GM12892 (cell line): ENCODE measurements at regions not wholly inside any gene's neighbourhood (a gene's known extent, or its start where the extent isn't known, plus 50 kb on each side); places are given as distances from the start of the nearest gene placed in this dataset.

Experiments
- DNase-seq: peaks from one replicate; pipeline ENCODE4 v3.0.0; 2011; ENCODE audit not compliant: insufficient read length
- FAIRE-seq: peaks from 2 replicates; lab custom pipeline; 2011; peaks lifted over from hg19 to GRCh38; lab: Jason Lieb, UNC
- POLR2A ChIP-seq: IDR thresholded peaks from 2 replicates; pipeline ENCODE4 v1.6.1; 2011; ENCODE audit warnings: low read depth, low read length, control low read depth
- POLR2AphosphoS5 ChIP-seq: IDR thresholded peaks from 2 replicates; pipeline ENCODE4 v1.6.1; 2011; ENCODE audit warnings: low read depth, low read length, control low read depth
- TAF1 ChIP-seq: IDR thresholded peaks from 2 replicates; pipeline ENCODE4 v1.6.1; 2011; ENCODE audit warnings: low read depth, mild to moderate bottlenecking, control low read depth, low read length, borderline replicate concordance

DNA sequence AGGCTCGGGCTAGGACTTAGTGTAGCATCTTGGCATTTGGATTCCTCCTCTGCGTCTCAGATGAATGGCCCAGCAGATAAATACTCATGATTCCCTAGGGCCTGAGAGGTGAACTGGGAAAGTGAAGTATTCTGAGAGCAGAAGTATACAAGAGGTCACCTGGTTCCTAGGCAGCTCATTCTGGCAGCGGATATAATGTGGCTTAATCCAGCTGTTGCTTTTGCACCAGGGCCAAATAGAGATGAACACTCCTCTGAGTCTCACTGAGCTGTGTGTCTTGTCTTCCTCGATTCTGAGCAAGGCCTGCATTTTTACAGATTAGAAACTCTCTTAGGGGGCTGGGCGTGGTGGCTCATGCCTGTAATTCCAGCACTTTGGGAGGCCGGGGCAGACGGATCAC lies 196.1 kb downstream of the SLC4A3 start:
- FAIRE-seq (no peak), DNase-seq (no peak)
- TF ChIP-seq POLR2A (no peak), TAF1 (no peak), POLR2AphosphoS5 (no peak)

DNA sequence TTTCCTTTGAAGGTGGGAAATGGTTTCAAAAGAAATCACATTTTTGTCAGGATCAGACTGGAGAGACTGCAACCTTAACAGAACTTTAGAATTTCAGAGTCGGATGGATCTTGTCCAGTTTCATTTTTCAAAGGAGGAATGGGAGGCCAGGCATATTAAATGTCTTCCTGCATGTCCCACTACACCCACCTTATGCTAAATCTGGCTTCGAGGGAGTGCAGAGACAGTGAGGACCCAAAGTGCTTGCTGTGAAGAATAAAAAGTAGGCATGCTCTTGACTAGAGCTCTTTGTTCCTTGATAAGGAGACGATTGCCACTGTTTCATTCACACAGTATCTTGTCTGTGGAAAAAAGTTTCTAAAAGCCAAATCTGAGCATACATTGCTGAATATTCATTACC lies 197.6 kb downstream of the SLC4A3 start:
- DNase-seq: no peak
- TF ChIP-seq POLR2A: no peak
- TF ChIP-seq TAF1: no peak
- no peak for TF ChIP-seq POLR2AphosphoS5
- no peak for FAIRE-seq

DNA sequence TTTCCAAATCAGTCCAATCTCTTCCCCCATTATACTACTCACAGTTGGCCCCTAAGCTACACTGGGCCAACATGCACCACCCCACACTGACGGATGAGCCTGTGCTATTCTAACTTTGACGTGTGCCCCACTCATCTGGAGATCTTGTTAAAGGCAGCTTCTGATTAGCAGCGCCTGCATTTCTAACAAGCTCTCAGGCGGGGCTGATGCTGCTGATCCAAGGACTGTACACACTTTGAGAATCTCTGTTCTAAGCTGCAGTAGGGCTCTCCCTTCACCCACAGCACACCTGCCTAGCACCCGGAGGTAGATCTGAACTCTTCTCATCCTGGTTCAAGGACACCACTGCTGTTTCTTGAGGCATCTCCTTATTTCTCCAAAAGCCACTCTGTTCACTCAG lies 200.7 kb downstream of the SLC4A3 start:
- TF ChIP-seq TAF1 (no peak), POLR2A (no peak), POLR2AphosphoS5 (no peak)
- FAIRE-seq (no peak), DNase-seq (no peak)

DNA sequence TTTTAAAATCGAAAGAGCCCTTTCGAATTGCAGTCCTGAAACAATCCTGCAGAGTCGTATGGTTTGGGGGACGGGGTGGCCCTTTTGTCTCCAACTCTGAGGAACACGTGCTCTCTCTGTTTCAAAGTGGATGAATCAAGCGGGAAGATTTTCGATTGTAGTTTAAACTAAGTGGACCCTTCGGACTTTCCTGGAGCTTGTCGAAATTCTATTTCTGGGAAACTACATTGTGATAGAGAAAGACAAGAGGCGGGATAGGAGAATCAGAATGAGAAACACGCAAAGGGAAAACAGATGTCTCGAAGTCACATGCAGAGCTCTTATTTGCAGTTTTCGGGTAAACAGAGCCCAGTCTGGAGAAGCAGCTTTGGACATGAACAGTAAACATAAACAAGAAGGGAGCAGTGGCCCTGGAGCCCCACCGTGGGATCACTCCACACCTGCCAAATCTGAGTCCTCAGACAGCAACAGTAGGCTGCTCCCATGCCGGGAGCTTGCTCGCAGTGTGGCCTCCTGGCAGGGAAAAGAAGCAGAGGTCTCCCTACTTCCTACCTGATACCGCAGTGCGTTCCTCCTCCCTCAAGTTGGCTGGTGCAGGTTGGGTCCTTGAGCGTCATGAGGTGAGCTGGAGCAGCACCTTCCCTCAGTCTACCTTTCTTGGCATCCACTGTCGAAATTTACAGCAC lies 202.4 kb downstream of the SLC4A3 start:
- no peak for TF ChIP-seq POLR2A
- no peak for TF ChIP-seq POLR2AphosphoS5
- no peak for TF ChIP-seq TAF1
- no peak for FAIRE-seq
- DNase-seq: no peak

DNA sequence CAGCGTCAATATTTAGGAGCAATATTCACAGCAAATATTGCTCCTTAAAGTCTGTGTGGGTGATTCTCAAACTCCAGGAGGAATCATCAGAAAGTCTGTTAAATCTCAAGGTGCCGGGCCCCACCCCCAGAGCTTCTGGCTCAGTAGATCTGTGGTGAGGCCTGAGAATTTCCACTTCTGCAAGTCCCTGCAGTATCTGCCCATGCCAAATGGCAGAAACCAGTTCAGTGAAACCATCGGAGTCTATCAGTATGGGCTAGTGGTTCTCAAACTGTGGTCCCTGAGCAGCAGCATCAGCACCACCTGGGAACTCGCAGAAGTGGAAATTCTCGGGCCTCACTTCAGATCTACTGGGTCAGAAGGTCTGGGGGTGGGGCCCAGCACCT lies 202.9 kb downstream of the SLC4A3 start:
- DNase-seq (no peak), FAIRE-seq (no peak)
- no peak for TF ChIP-seq POLR2A

DNA sequence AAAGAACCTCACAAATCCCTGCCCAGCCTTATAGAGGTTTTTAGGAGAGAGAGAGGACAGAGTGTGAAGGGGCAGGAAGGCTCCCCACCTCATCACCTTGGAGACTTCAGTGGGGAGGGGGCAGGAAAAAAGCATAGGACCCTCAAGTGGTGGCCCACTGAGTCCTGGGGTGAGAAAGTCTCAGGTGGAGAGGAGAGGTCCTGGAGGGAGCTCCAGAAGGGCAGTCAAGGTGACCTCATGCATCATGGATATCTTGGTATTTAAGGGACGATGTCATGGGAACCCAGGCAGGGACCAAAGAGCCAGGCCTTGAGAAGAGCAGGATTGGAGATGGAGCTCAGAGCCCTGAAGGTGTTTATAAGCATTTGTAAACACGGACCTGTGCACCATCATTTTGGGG lies 204.5 kb downstream of the SLC4A3 start:
- TF ChIP-seq POLR2AphosphoS5 (no peak), POLR2A (no peak), TAF1 (no peak)
- DNase-seq: no peak

DNA sequence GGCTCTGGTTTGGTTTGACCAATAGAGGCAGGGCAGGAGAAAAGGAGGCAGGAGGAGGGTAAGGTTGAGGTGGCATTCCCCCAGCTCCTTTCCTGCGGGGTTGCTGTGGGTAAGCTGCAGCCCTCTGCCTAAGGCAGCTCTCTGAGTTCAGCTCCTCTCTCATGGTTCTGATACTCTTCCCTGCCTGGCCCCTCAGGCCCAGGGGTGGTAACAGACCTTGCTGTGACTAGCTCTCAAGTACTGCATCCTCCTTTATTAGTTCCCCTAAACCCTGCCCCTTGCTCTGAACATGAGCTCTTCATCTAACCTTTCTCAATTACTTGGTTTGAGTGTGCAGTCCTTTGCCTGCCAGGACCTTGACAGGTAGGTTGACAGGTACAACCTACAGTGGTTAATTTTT lies 205.5 kb downstream of the SLC4A3 start:
- FAIRE-seq (no peak), DNase-seq (no peak)
- TF ChIP-seq POLR2A: no peak
- TF ChIP-seq POLR2AphosphoS5: no peak
- no peak for TF ChIP-seq TAF1

More for the DNA sequence above, 204.5 kb downstream of the SLC4A3 start:
- no peak for FAIRE-seq

- DNase-seq (no peak), FAIRE-seq (no peak)
- TF ChIP-seq POLR2A (no peak), POLR2AphosphoS5 (no peak), TAF1 (no peak)
Observed at GRCh38 chr2:219835493-219835892, 208.1 kb downstream of the SLC4A3 start.

DNA sequence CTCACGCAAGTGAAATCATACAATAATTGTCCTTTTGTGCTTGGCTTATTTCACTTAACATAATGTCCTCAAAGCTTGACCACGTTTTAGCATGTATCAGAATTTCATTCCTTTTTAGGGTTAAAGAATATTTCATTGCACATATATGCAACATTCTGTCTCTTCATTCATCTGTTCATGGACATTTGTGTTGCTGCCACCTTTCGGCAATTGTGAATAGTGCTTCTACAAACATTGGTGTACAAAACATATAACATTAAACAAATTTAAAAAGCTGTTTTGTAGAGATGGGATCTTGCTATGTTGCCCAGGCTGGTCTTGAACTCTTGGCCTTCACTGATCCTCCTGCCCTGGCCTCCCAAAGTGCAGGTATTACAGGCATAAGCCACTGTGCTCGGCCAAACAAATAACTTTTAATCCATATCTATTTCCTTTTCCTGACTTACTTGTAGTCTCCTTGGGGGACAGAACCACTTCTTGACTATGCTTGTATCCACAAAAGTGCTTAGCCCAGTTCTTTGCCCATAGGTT lies 209.3 kb downstream of the SLC4A3 start:
- FAIRE-seq (no peak), DNase-seq (no peak)
- TF ChIP-seq TAF1: no peak
- TF ChIP-seq POLR2AphosphoS5: no peak
- TF ChIP-seq POLR2A: no peak

DNA sequence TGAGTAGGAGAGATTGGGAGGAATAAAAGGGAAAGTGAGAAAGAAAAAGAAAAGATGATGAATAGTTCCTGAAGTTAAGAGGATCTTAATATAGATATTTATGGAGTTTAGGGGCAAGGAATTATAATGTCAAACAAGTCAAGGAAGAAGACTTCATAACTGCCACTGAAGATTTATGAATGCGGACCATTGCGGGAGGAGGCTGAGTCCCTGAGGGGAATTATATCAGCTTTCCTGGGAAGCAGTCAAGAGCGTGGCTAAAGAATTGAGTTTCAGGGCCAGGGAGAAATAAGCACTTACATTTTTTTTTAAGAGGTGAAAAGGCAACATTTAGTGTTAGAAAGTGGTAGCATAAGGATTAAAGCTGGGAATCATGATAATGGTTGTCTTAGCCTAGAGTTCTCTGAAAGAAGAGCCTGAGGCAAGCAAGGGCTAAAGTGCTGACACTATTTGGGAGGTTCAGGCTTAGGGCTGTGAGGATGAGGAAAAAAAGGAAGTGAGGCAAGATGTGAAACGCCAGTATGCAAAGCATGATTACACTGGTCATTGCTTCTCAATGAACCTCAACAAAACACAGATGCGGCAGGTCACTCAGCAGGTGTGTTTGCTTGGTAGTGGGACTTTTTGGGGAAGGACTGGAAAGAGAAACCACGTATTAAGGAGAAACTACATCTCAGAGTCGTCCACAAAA lies 217.1 kb downstream of the SLC4A3 start:
- TF ChIP-seq TAF1 (no peak), POLR2AphosphoS5 (no peak)
- FAIRE-seq (no peak), DNase-seq (no peak)

DNA sequence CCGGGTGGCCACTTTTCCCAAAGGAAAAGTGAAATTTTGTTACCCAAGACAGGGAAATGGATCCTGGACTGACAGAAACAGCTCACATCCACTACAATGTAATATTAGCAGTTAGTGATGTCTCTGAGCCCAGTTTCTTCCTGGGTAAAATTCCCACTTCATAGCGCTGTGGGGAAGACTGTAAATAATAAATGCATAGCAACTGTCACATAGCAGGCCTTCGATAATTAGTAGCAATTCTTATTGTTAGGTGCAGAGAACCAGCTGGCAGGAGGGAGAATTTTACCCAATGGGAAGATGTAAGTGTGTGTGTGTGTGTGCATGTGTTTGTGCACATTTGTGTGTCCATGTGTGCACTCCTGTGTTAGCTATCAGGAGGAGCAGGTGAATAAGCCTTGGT lies 221.5 kb downstream of the SLC4A3 start:
- no peak for DNase-seq
- no peak for FAIRE-seq
- no peak for TF ChIP-seq POLR2A
- no peak for TF ChIP-seq TAF1
- no peak for TF ChIP-seq POLR2AphosphoS5

GRCh38 chr2:219851169-219851568 lies 223.7 kb downstream of the SLC4A3 start:
- DNase-seq (no peak), FAIRE-seq (no peak)
- TF ChIP-seq TAF1 (no peak), POLR2A (no peak), POLR2AphosphoS5 (no peak)

- TF ChIP-seq POLR2AphosphoS5 (no peak), TAF1 (no peak)
- FAIRE-seq (no peak), DNase-seq (no peak)
Observed at GRCh38 chr2:219851801-219852481, 224.5 kb downstream of the SLC4A3 start.
